Central memory CD8-positive, alpha-beta T cell (primary cell): ENCODE measurements at regions not wholly inside any gene's neighbourhood (a gene's known extent, or its start where the extent isn't known, plus 50 kb on each side); places are given as distances from the start of the nearest gene placed in this dataset.

Experiments used
- ATAC-seq: fragments of 150-1000 bp; cut with Tn5 transposase; replicated peaks from 2 replicates; pipeline ENCODE4 v1.10.0; 2022; ENCODE audit warnings: mild to moderate bottlenecking, moderate FRiP score, moderate number of reproducible peaks; ENCODE audit not compliant: poor library complexity, severe bottlenecking; ENCODE audit errors: extremely low read depth
- DNase-seq, 2 donors: peaks; one replicate each; pipeline ENCODE4 v3.0.0; 2021; ENCODE audit warnings: low spot score in 2 of 2
- H3K27ac Mint-ChIP-seq: one replicate; pipeline ENCODE4 v1.8.0; 2022; ENCODE audit warnings: low read depth, mild to moderate bottlenecking, moderate library complexity, mixed read lengths
- H3K27me3 Mint-ChIP-seq: one replicate; pipeline ENCODE4 v1.8.0; 2022; ENCODE audit warnings: mixed read lengths
- H3K36me3 Mint-ChIP-seq: one replicate; pipeline ENCODE4 v1.8.0; 2022; ENCODE audit warnings: mild to moderate bottlenecking, moderate library complexity, mixed read lengths; ENCODE audit not compliant: insufficient read depth
- H3K4me1 Mint-ChIP-seq: one replicate; pipeline ENCODE4 v1.8.0; 2022; ENCODE audit warnings: mixed read lengths
- H3K4me3 Mint-ChIP-seq: one replicate; pipeline ENCODE4 v1.8.0; 2022; ENCODE audit warnings: mild to moderate bottlenecking, moderate library complexity, mixed read lengths
- H3K9me3 Mint-ChIP-seq: one replicate; pipeline ENCODE4 v1.8.0; 2022; ENCODE audit warnings: mixed read lengths

GRCh38 chr2:16316456-16317210 is 349.0 kb downstream of the CYRIA start:
- Mint-ChIP-seq H3K27me3 (no peaks in the 10 kb centered on the region), H3K9me3 (no peaks in the 10 kb centered on the region), H3K27ac (no peak overlapping the region), H3K4me1 (no peaks in the 10 kb centered on the region), H3K36me3 (no peaks in the 10 kb centered on the region), H3K4me3 (no peak overlapping the region)
- no peak for DNase-seq
- ATAC-seq, result no peak

GRCh38 chr2:16315908-16316307 is 349.7 kb downstream of the CYRIA start:
- Mint-ChIP-seq H3K27me3 (no peaks in the 10 kb centered on the region), H3K27ac (no peak overlapping the region), H3K36me3 (no peaks in the 10 kb centered on the region), H3K4me1 (no peaks in the 10 kb centered on the region), H3K9me3 (no peaks in the 10 kb centered on the region), H3K4me3 (no peak overlapping the region)
- no peak for ATAC-seq
- DNase-seq, result no peak

GRCh38 chr2:16315458-16315835 is 350.2 kb downstream of the CYRIA start:
- no peaks in the 10 kb centered on the region for H3K4me1 Mint-ChIP-seq
- H3K36me3 Mint-ChIP-seq, result no peaks in the 10 kb centered on the region
- no peak overlapping the region for H3K27ac Mint-ChIP-seq
- H3K9me3 Mint-ChIP-seq, result no peaks in the 10 kb centered on the region
- H3K27me3 Mint-ChIP-seq, result no peaks in the 10 kb centered on the region
- DNase-seq, result no peak
- ATAC-seq, result no peak
- no peak overlapping the region for H3K4me3 Mint-ChIP-seq

- Mint-ChIP-seq H3K36me3 (no peaks in the 10 kb centered on the region), H3K27ac (no peak overlapping the region), H3K9me3 (no peaks in the 10 kb centered on the region)
Observed at GRCh38 chr2:16314691-16315457, 350.8 kb downstream of the CYRIA start.

GRCh38 chr2:16314001-16314400 is 351.6 kb downstream of the CYRIA start:
- DNase-seq (no peak), ATAC-seq (no peak)
- no peak overlapping the region for H3K27ac Mint-ChIP-seq
- H3K27me3 Mint-ChIP-seq, result no peaks in the 10 kb centered on the region
- no peaks in the 10 kb centered on the region for H3K36me3 Mint-ChIP-seq
- no peaks in the 10 kb centered on the region for H3K9me3 Mint-ChIP-seq
- H3K4me3 Mint-ChIP-seq, result no peak overlapping the region
- no peaks in the 10 kb centered on the region for H3K4me1 Mint-ChIP-seq

More at GRCh38 chr2:16314691-16315457, 350.8 kb downstream of the CYRIA start:
- no peaks in the 10 kb centered on the region for H3K4me1 Mint-ChIP-seq
- H3K27me3 Mint-ChIP-seq, result no peaks in the 10 kb centered on the region
- ATAC-seq (no peak), DNase-seq (no peak)
- H3K4me3 Mint-ChIP-seq, result no peak overlapping the region

- no peak overlapping the region for H3K27ac Mint-ChIP-seq
- no peak for ATAC-seq
- no peak overlapping the region for H3K4me3 Mint-ChIP-seq
- H3K9me3 Mint-ChIP-seq, result no peaks in the 10 kb centered on the region
- DNase-seq, result no peak
- no peaks in the 10 kb centered on the region for H3K4me1 Mint-ChIP-seq
- H3K36me3 Mint-ChIP-seq, result no peaks in the 10 kb centered on the region
- H3K27me3 Mint-ChIP-seq, result no peaks in the 10 kb centered on the region
Observed at GRCh38 chr2:16313235-16313975, 352.2 kb downstream of the CYRIA start.

- no peaks in the 10 kb centered on the region for H3K4me1 Mint-ChIP-seq
- H3K36me3 Mint-ChIP-seq, result no peaks in the 10 kb centered on the region
- H3K4me3 Mint-ChIP-seq, result no peak overlapping the region
- H3K27ac Mint-ChIP-seq, result no peak overlapping the region
- no peak for ATAC-seq
- H3K27me3 Mint-ChIP-seq, result no peaks in the 10 kb centered on the region
- no peaks in the 10 kb centered on the region for H3K9me3 Mint-ChIP-seq
- DNase-seq, result no peak
Observed at GRCh38 chr2:16312771-16313170, 352.9 kb downstream of the CYRIA start.

GRCh38 chr2:16311521-16312440 is 353.9 kb downstream of the CYRIA start:
- no peak overlapping the region for H3K27ac Mint-ChIP-seq

GRCh38 chr2:16308816-16309215 is 356.8 kb downstream of the CYRIA start:
- DNase-seq (no peak), ATAC-seq (no peak)
- Mint-ChIP-seq H3K9me3 (peaks cover 12% of the 10 kb centered on the region), H3K4me3 (no peak overlapping the region), H3K4me1 (no peaks in the 10 kb centered on the region), H3K27ac (no peak overlapping the region), H3K36me3 (no peaks in the 10 kb centered on the region), H3K27me3 (no peaks in the 10 kb centered on the region)

More at GRCh38 chr2:16311521-16312440, 353.9 kb downstream of the CYRIA start:
- no peaks in the 10 kb centered on the region for H3K9me3 Mint-ChIP-seq
- H3K36me3 Mint-ChIP-seq, result no peaks in the 10 kb centered on the region
- H3K4me3 Mint-ChIP-seq, result no peak overlapping the region
- H3K27me3 Mint-ChIP-seq, result no peaks in the 10 kb centered on the region
- DNase-seq, result no peak
- no peak for ATAC-seq
- no peaks in the 10 kb centered on the region for H3K4me1 Mint-ChIP-seq

- H3K4me3 Mint-ChIP-seq, result no peak overlapping the region
- H3K9me3 Mint-ChIP-seq, result peaks cover 19% of the 10 kb centered on the region
- peaks cover 7% of the 10 kb centered on the region for H3K4me1 Mint-ChIP-seq
- H3K36me3 Mint-ChIP-seq, result no peaks in the 10 kb centered on the region
- no peak overlapping the region for H3K27ac Mint-ChIP-seq
- H3K27me3 Mint-ChIP-seq, result peaks cover 10% of the 10 kb centered on the region
- DNase-seq (no peak), ATAC-seq (no peak)
Observed at GRCh38 chr2:16304876-16305590, 360.6 kb downstream of the CYRIA start.

GRCh38 chr2:16303761-16304160 is 361.9 kb downstream of the CYRIA start:
- H3K4me3 Mint-ChIP-seq, result no peak overlapping the region
- no peak overlapping the region for H3K27ac Mint-ChIP-seq
- no peak for ATAC-seq
- H3K4me1 Mint-ChIP-seq, result peaks cover 7% of the 10 kb centered on the region
- H3K36me3 Mint-ChIP-seq, result no peaks in the 10 kb centered on the region
- peaks cover 19% of the 10 kb centered on the region for H3K9me3 Mint-ChIP-seq
- DNase-seq, result no peak
- H3K27me3 Mint-ChIP-seq, result peaks cover 10% of the 10 kb centered on the region
